GM23338 (cell line): ENCODE measurements at regions not wholly inside any gene's neighbourhood (a gene's known extent, or its start where the extent isn't known, plus 50 kb on each side); places are given as distances from the start of the nearest gene placed in this dataset.

Source experiments
- CREB1 ChIP-seq: fragments of 250-450 bp; sonication (Bioruptor Pico); IDR thresholded peaks from 2 replicates; pipeline ENCODE4 v1.5.0; 2020; ENCODE audit warnings: low read depth, mild to moderate bottlenecking, moderate library complexity
- CTCF ChIP-seq, 2 experiments: fragments of 200-600 bp in 1 of 2; sonication (generic) in 1 of 2; conservative IDR thresholded peaks; 2 replicates each; pipeline versions ENCODE4 v1.5.1 to v1.6.1; 2016 to 2017; ENCODE audit warnings: antibody characterized with exemption in 2 of 2, low read depth in 2 of 2, mild to moderate bottlenecking in 2 of 2, moderate library complexity in 1 of 2
- ETS1 ChIP-seq: IDR thresholded peaks from 2 replicates; pipeline ENCODE4 v1.6.1; 2016; ENCODE audit warnings: antibody characterized with exemption
- EZH2 ChIP-seq: fragments of 200-600 bp; sonication (generic); IDR thresholded peaks from one replicate; pipeline ENCODE4 v1.8.0; 2017; ENCODE audit warnings: antibody characterized with exemption, mild to moderate bottlenecking, low read depth; ENCODE audit not compliant: unreplicated experiment
- EZH2phosphoT487 ChIP-seq: fragments of 200-600 bp; sonication (generic); IDR thresholded peaks from one replicate; pipeline ENCODE4 v1.8.1; 2018; ENCODE audit warnings: antibody characterized with exemption; ENCODE audit not compliant: unreplicated experiment
- JUNB ChIP-seq: IDR thresholded peaks from one replicate; pipeline ENCODE4 v1.6.1; 2016; ENCODE audit warnings: antibody characterized with exemption; ENCODE audit not compliant: unreplicated experiment
- NANOG ChIP-seq: IDR thresholded peaks from 2 replicates; pipeline ENCODE4 v1.6.1; 2016; ENCODE audit warnings: antibody characterized with exemption, borderline replicate concordance
- POLR2AphosphoS5 ChIP-seq: IDR thresholded peaks from 2 replicates; pipeline ENCODE4 v1.6.1; 2016; ENCODE audit warnings: antibody characterized with exemption, low read depth
- REST ChIP-seq: IDR thresholded peaks from one replicate; pipeline ENCODE4 v1.6.1; 2018; ENCODE audit warnings: antibody characterized with exemption; ENCODE audit not compliant: unreplicated experiment
- STAT1 ChIP-seq: IDR thresholded peaks from one replicate; pipeline ENCODE4 v1.6.1; 2016; ENCODE audit warnings: antibody characterized with exemption; ENCODE audit not compliant: unreplicated experiment
- ZNF114 ChIP-seq: fragments of 250-450 bp; sonication (Bioruptor Pico); IDR thresholded peaks from 2 replicates; pipeline ENCODE4 v1.5.0; 2020; ENCODE audit warnings: mild to moderate bottlenecking, moderate library complexity
- ZNF331 ChIP-seq: fragments of 250-450 bp; sonication (Bioruptor Pico); IDR thresholded peaks from 2 replicates; pipeline ENCODE4 v1.5.0; 2020; ENCODE audit warnings: low read depth, mild to moderate bottlenecking, moderate library complexity
- ZNF462 ChIP-seq: fragments of 250-450 bp; sonication (Bioruptor Pico); IDR thresholded peaks from 2 replicates; pipeline ENCODE4 v1.5.0; 2020; ENCODE audit warnings: mild to moderate bottlenecking, moderate library complexity

GRCh38 chr9:7375013-7375511 lies 424.5 kb downstream of the DMAC1 start:
- no peak for TF ChIP-seq CTCF (conservative IDR thresholded peaks at IDR 0.05; ENCODE audit: low read depth in 2 of 2)
- TF ChIP-seq JUNB: no peak
- TF ChIP-seq NANOG: no peak
- no peak for TF ChIP-seq EZH2
- no peak for TF ChIP-seq ZNF462 (CRISPR knock-in tag)
- no peak for TF ChIP-seq REST
- TF ChIP-seq POLR2AphosphoS5: no peak
- no peak for TF ChIP-seq EZH2phosphoT487
- no peak for TF ChIP-seq CREB1 (CRISPR knock-in tag)
- TF ChIP-seq ETS1: no peak
- TF ChIP-seq ZNF114: no peak
- TF ChIP-seq STAT1: no peak
- TF ChIP-seq ZNF331 (CRISPR knock-in tag): no peak
